Heart right ventricle (tissue), 16 donors: ENCODE measurements at regions not wholly inside any gene's neighbourhood (a gene's known extent, or its start where the extent isn't known, plus 50 kb on each side); places are given as distances from the start of the nearest gene placed in this dataset.

ENCODE experiments used
- ATAC-seq, 8 donors: fragments of 200-7000 bp; cut with Tn5 transposase; one replicate each; pipeline ENCODE4 v1.9.1; 2020; ENCODE audit warnings: mild to moderate bottlenecking in 8 of 8, moderate library complexity in 8 of 8, moderate number of reproducible peaks in 1 of 8
- DNase-seq, 2 donors: peaks; one replicate each; pipeline ENCODE4 v3.0.0-alpha.2; 2020
- H3K27ac ChIP-seq, 10 donors: fragments of 200-600 bp; sonication (generic) in 2 of 10; one replicate each; pipeline versions ENCODE4 v1.5.0 to v1.8.0; 2020 to 2022; ENCODE audit warnings: mild to moderate bottlenecking in 3 of 10
- H3K27me3 ChIP-seq, 7 donors: fragments of 200-600 bp; one replicate each; pipeline ENCODE4 v1.8.0; 2021 to 2022; ENCODE audit warnings: mild to moderate bottlenecking in 2 of 7
- H3K36me3 ChIP-seq, 9 donors: fragments of 200-600 bp; sonication (generic) in 1 of 9; one replicate each; pipeline versions ENCODE4 v1.5.0 to v1.8.0; 2020 to 2022; ENCODE audit warnings: mild to moderate bottlenecking in 2 of 9
- H3K4me1 ChIP-seq, 9 donors: fragments of 200-600 bp; sonication (generic) in 1 of 9; one replicate each; pipeline versions ENCODE4 v1.5.0 to v1.8.0; 2020 to 2022; ENCODE audit warnings: mild to moderate bottlenecking in 4 of 9
- H3K4me3 ChIP-seq, 10 donors: fragments of 200-600 bp; sonication (generic) in 2 of 10; one replicate each; pipeline versions ENCODE4 v1.5.0 to v1.8.0; 2020 to 2022; ENCODE audit warnings: mild to moderate bottlenecking in 7 of 10, moderate library complexity in 2 of 10
- H3K9me3 ChIP-seq, 11 donors: fragments of 200-600 bp in 10 of 11; sonication (generic) in 2 of 11; one replicate each; pipeline versions ENCODE4 v1.5.0 to v1.8.0; 2013 to 2022; ENCODE audit warnings: mild to moderate bottlenecking in 2 of 11, control low read depth in 1 of 11, moderate library complexity in 1 of 11
- WGBS, 2 donors: extraction: QIAGEN DNeasy Blood & Tissue Kit; methylation state at CpG; one replicate each; pipeline ENCODE4 v1.1.7; 2013; ENCODE audit warnings: inconsistent platforms in 1 of 2; 5-methylcytosine and 5-hydroxymethylcytosine counted together
- intact Hi-C, 10 donors: fragments of 100-400 bp; cut with DNase I; formaldehyde crosslinking; loops; one replicate each; pipeline versions ENCODE4 v1.11.1 to v1.14.2; 2022
- TF ChIP-seq, protein P1 (sequence below), 9 donors: fragments of 200-600 bp; sonication (generic) in 2 of 9; IDR thresholded peaks; one replicate each; pipeline versions ENCODE4 v1.5.0 to v1.8.0; 2021 to 2022; ENCODE audit warnings: antibody characterized with exemption in 9 of 9, mild to moderate bottlenecking in 5 of 9, moderate library complexity in 1 of 9
- donor health status: Arrhythmogenic right ventricular cardiomyopathy.
- donor health status: ischemic (EF 13 %, LVEDD 7.1; RV severe dilation, severe dysfunction).
- donor health status: healthy with polysubstance abuse.
- donor health status: DM: no; HTN: yes; CAD: no.
- donor health status: DM: no; HTN: no; CAD: no.
- donor health status: ischemic (EF 25% LVEDD 6.9; RV normal size, moderate dysfunction).
- donor health status: ischemic (EF 25% LVEDD 5.7; RV mildly dilated, moderate dysfunction).
- donor health status: healthy.
- donor health status: DM: yes; HTN: yes; CAD: no.
- donor health status: Ischemic cardiomyopathy.
- donor health status: ischemic (EF 35%, LVEDD 5.7; RV mildly dilated, moderate dysfunction).
- donor health status: nonischemic (EF 11% LVEDD 7.7; RV severe dilation, severe dysfunction).
- donor health status: DM: yes; HTN: yes; CAD: no.
- donor health status: PGD.
- donor health status: ischemic (EF 29% LVEDD 5.4; RV normal size, mild dysfunction).
- donor health status: nonischemic (EF 23%, LVEDD 6.1; RV moderate dilation, normal function).

DNA sequence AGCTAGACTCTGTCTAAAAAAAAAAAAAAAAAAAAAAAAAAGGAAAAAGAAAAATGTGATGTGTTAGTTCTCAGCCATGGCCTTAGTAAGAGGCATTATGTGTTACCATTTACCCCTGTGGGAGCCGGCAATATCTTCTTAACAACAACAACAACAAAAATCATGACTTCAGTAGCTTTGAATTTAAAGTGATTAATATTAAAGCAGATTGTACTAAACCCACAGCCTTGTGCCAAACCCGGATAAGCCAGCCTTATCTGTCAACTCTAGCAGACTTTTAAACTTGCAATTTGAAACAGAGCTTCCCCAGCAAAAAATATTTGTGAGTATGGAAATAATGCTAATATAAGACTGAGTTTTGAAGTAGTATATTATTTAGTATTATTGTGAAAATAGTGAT, 462.1 kb upstream of the GNPDA2 start:
- H3K4me1 ChIP-seq: no peaks in the 10 kb centered on the region
- no peaks in the 10 kb centered on the region for H3K9me3 ChIP-seq
- intact Hi-C loops: no loop called here
- no peaks in the 10 kb centered on the region for H3K36me3 ChIP-seq
- no peak for ATAC-seq
- no peak for DNase-seq
- H3K4me3 ChIP-seq: no peak overlapping the region
- H3K27ac ChIP-seq: no peak overlapping the region
- TF ChIP-seq, protein P1, sequence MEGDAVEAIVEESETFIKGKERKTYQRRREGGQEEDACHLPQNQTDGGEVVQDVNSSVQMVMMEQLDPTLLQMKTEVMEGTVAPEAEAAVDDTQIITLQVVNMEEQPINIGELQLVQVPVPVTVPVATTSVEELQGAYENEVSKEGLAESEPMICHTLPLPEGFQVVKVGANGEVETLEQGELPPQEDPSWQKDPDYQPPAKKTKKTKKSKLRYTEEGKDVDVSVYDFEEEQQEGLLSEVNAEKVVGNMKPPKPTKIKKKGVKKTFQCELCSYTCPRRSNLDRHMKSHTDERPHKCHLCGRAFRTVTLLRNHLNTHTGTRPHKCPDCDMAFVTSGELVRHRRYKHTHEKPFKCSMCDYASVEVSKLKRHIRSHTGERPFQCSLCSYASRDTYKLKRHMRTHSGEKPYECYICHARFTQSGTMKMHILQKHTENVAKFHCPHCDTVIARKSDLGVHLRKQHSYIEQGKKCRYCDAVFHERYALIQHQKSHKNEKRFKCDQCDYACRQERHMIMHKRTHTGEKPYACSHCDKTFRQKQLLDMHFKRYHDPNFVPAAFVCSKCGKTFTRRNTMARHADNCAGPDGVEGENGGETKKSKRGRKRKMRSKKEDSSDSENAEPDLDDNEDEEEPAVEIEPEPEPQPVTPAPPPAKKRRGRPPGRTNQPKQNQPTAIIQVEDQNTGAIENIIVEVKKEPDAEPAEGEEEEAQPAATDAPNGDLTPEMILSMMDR (IDR thresholded peaks at IDR 0.05): no peak
- H3K27me3 ChIP-seq: no peaks in the 10 kb centered on the region
- WGBS, 2 donors: 48 to 55% methylated on average over 2 of the region's 2 CpGs

DNA sequence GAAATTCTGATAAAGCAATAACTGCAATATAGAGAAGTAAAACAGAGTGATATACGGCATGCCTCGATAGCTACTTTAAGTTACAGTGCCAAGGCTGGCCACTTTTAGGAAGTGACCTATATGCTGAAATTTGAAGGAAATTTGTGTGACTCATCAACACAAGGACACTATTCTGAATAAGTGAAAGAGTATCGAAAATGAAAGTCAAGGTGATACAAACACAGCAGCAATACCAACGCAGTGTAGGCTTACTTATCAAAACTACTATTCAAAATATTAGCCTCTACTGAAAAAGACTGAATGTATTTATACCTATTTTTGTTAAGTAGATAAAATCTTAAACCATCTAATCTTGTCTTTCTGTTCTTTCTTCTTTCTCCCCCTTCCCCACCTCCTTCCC, 459.9 kb upstream of the GNPDA2 start:
- WGBS, 2 donors: 89 to 94% methylated on average over 4 of the region's 4 CpGs
- ATAC-seq: no peak
- intact Hi-C loops: no loop called here
- no peaks in the 10 kb centered on the region for H3K36me3 ChIP-seq
- no peak overlapping the region for H3K4me3 ChIP-seq
- no peaks in the 10 kb centered on the region for H3K9me3 ChIP-seq
- no peak overlapping the region for H3K27ac ChIP-seq
- no peaks in the 10 kb centered on the region for H3K27me3 ChIP-seq
- DNase-seq: no peak
- TF ChIP-seq, protein P1 (IDR thresholded peaks at IDR 0.05): no peak
- H3K4me1 ChIP-seq: no peaks in the 10 kb centered on the region

DNA sequence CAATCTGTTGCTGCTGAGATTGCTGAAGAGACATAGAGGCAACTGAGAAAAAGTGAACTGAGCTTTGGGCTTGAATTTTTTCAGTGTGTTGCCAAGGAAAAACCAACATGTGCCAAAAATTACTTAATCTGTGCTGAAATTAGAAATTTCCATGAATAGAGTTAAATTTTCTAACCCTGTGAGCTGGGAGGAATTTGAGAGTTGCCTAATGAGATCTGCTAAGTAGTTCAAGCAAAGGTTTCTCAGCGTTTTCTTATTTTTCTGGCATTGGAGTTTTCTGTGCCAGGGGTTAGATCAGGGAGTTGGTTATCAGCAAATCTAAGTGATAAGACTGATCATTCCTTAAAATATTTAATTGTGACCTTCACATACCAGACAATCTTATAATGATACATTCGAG, 457.5 kb upstream of the GNPDA2 start:
- H3K27me3 ChIP-seq: no peaks in the 10 kb centered on the region
- WGBS, 2 donors: 61 to 80% methylated on average over 2 of the region's 2 CpGs
- H3K36me3 ChIP-seq: no peaks in the 10 kb centered on the region
- H3K9me3 ChIP-seq: no peaks in the 10 kb centered on the region
- no peak overlapping the region for H3K4me3 ChIP-seq
- intact Hi-C loops: no loop called here
- DNase-seq (no peak), ATAC-seq (no peak)
- H3K27ac ChIP-seq: no peak overlapping the region
- H3K4me1 ChIP-seq: no peaks in the 10 kb centered on the region
- TF ChIP-seq, protein P1 (IDR thresholded peaks at IDR 0.05): no peak

DNA sequence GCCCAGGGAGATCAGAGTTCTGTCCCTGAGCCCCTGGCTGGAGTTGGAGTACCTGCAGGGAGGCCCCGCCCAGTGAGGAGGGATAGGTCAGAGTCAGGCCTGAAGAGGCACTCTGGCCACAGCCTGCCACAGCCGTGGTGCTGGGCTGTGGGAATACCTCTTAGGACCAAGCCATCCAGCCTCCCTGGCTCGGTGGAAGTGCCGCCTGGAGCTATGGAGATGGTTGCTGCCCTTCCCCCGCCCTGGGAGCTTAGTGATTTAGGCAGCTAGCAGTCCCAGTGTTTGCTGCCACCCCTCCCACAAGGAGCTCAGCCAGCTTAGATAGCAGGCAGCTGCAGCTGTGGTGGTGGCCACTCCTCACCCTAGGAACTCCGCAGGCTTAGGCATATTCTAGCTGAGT, 446.3 kb upstream of the GNPDA2 start:
- no peaks in the 10 kb centered on the region for H3K4me1 ChIP-seq
- TF ChIP-seq, protein P1 (IDR thresholded peaks at IDR 0.05): no peak
- no peak for ATAC-seq
- H3K27me3 ChIP-seq: no peaks in the 10 kb centered on the region
- no peak overlapping the region for H3K27ac ChIP-seq
- H3K36me3 ChIP-seq: no peaks in the 10 kb centered on the region
- DNase-seq: no peak
- no peak overlapping the region for H3K4me3 ChIP-seq
- peaks cover 0 to 27% (median 0%) of the 10 kb centered on the region in 11 donors for H3K9me3 ChIP-seq
- intact Hi-C loops: no loop called here
- 87 to 90% methylated on average over 6 of the region's 6 CpGs for WGBS, 2 donors

DNA sequence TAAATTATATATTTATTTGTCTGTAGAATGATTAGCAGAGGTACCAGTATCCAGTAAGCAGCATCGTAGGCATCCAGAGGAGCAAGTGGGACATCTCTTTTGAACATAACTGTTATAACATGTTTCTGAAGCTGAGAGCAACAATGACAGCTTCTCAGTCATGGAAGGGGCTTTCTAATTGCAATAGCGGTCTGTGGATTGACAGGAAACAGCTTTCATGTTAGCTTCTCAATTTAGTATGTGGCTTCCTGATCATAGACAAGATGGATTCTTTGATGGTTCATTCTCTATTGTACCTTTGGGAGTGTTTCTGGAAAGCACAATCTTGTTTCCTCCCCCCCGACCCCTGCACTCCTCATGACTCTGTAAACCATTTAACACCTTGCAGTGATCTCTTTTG, 434.6 kb upstream of the GNPDA2 start:
- 62 to 73% methylated on average over 3 of the region's 3 CpGs for WGBS, 2 donors
- ATAC-seq: no peak
- Histone ChIP-seq H3K4me1 (no peaks in the 10 kb centered on the region), H3K27ac (no peak overlapping the region), H3K4me3 (no peak overlapping the region), H3K9me3 (no peaks in the 10 kb centered on the region), H3K27me3 (no peaks in the 10 kb centered on the region), H3K36me3 (no peaks in the 10 kb centered on the region)
- intact Hi-C loops: no loop called here
- no peak for DNase-seq
- TF ChIP-seq, protein P1 (IDR thresholded peaks at IDR 0.05): no peak
